T-helper 1 cell (primary cell): ENCODE measurements at regions not wholly inside any gene's neighbourhood (a gene's known extent, or its start where the extent isn't known, plus 50 kb on each side); places are given as distances from the start of the nearest gene placed in this dataset.
A peak's percentile ranks its signal among the peaks of the same experiment; 100 is the strongest.

Source experiments
- DNase-seq, 5 donors: peaks; one replicate each; pipeline ENCODE4 v3.0.0-alpha.2; 2012 to 2020

- no peak for DNase-seq
Measured at GRCh38 chr5:149441986-149442385, 62.9 kb upstream of the IL17B start.

GRCh38 chr5:149441194-149441753 lies 62.2 kb upstream of the IL17B start:
- no peak for DNase-seq

- DNase-seq: peak in 1 of 5 donors; percentile 33
Measured at GRCh38 chr5:149439899-149440542, 60.9 kb upstream of the IL17B start.

GRCh38 chr5:149438711-149439132 lies 59.6 kb upstream of the IL17B start:
- DNase-seq: no peak

GRCh38 chr5:149438281-149438680 lies 59.2 kb upstream of the IL17B start:
- DNase-seq: no peak

GRCh38 chr5:149437391-149438040 lies 58.4 kb upstream of the IL17B start:
- DNase-seq: no peak

- no peak for DNase-seq
Measured at GRCh38 chr5:149435660-149436059, 56.6 kb upstream of the IL17B start.

GRCh38 chr5:149435015-149435376 lies 55.9 kb upstream of the IL17B start:
- no peak for DNase-seq

GRCh38 chr5:149434162-149435014 lies 55.3 kb upstream of the IL17B start:
- DNase-seq: peak in 4 of 5 donors; percentile 14 to 37 (median 30)

GRCh38 chr5:149433524-149434131 lies 54.5 kb upstream of the IL17B start:
- DNase-seq: no peak

GRCh38 chr5:149432911-149433401 lies 53.9 kb upstream of the IL17B start:
- no peak for DNase-seq

GRCh38 chr5:149432376-149432775 lies 53.3 kb upstream of the IL17B start:
- DNase-seq: no peak

- DNase-seq: no peak
Measured at GRCh38 chr5:149429839-149430721, 51.0 kb upstream of the IL17B start.
